ENCODE measurements at regions not wholly inside any gene's neighbourhood (a gene's known extent, or its start where the extent isn't known, plus 50 kb on each side); places are given as distances from the start of the nearest gene placed in this dataset.

GRCh38 chr1:82785268-82785790 lies 984.6 kb downstream of the ADGRL2 start:
- TF ChIP-seq CTCF (IDR thresholded peaks at IDR 0.05) = no peak
- TF ChIP-seq POLR2AphosphoS5 (IDR thresholded peaks at IDR 0.05) = no peak
- no peak for TF ChIP-seq EP300 (IDR thresholded peaks at IDR 0.05; ENCODE audit: low read depth)
